Neural progenitor cell (in vitro differentiated cells): ENCODE measurements at regions not wholly inside any gene's neighbourhood (a gene's known extent, or its start where the extent isn't known, plus 50 kb on each side); places are given as distances from the start of the nearest gene placed in this dataset.

Experiments used
- CTCF ChIP-seq: fragments of 200-600 bp; sonication (generic); IDR thresholded peaks from 2 replicates; pipeline ENCODE4 v1.5.1; 2017; ENCODE audit warnings: antibody characterized with exemption, mild to moderate bottlenecking
- EZH2 ChIP-seq: fragments of 200-600 bp; sonication (generic); IDR thresholded peaks from 2 replicates; pipeline ENCODE4 v1.6.1; 2017; ENCODE audit warnings: antibody characterized with exemption, mild to moderate bottlenecking, moderate library complexity

GRCh38 chr13:51026016-51026415 lies 85.1 kb downstream of the C13orf42 start:
- no peak for TF ChIP-seq CTCF
- TF ChIP-seq EZH2 = no peak
